ENCODE measurements at regions not wholly inside any gene's neighbourhood (a gene's known extent, or its start where the extent isn't known, plus 50 kb on each side); places are given as distances from the start of the nearest gene placed in this dataset.
"Not testable (repeated sequence)": the region's sequence is repeated elsewhere in the genome, so short reads cannot be mapped to it uniquely, and the experiment has no call there.

DNA sequence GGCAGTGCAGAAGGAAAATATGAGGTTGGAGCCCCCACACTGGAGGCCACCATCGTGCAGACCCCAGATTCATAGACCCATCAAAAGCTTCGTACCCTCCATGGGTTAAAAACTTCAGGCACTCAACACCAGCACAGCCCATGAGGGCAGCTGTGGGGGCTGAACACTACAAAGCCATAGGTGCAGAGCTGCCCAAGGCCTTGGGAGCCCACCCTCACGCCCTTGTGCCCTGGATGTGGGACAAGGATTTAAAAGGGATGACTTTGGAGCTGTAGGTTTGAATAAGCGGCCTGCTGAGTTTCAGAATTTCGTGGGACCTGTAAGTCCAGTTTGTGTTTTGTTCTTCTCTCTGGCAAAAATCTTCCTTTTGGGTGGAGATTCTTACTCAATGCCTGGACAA, 747.6 kb downstream of the SPATA31A6 start:
- DNase-seq (ENCODE audit: low read depth): not testable (repeated sequence)

DNA sequence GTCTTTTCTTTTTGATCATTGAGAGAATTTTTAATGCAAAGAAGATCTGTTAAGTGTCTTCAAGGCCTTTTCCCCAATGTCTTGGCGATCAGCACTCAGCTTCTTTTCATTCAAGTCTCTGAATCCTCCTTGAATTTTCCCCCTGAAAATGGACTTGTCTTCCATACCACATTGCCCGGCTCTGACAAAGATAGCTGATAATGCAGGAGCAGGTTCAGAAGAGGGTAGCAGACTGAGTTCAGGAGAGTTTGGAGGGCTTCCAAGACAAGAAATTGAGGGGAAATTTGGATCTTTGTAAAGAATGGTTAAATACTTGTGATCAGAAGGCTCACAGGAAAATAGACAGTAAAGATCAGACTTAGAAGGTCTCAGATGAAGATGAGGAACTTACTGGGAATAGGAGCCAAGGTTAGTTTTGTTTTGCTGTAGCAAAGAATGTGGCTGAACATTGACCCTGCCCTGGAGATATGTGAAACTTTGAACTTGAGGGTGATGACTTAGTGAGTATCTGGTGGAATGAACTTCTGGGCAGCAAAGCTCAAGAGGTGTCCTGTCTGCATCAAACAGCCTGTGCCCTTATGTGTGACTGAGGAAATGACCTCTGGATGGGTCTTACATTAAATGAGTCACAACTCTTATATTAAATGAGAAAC, 754.2 kb downstream of the SPATA31A6 start:
- not testable (repeated sequence) for DNase-seq (ENCODE audit: low read depth)

DNA sequence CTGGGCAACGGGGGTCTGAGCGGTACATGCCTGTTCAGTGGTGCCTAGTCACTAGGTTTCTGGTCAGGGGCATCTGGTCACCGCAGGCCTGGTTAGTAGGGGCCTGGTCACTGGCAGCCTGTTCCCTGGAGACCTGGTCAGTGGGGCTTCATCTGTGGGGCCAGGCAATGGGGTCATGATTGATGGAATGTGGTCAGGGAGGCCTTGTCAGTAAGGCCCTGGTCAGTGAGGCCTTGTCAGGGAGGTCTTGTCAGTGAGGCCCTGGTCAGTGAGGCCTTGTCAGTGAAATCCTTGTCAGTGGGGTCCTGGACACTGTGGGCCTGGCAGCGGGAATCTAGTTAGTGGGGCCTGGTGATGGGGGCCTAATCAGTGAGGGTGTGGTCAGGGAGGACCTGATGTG, 763.6 kb downstream of the SPATA31A6 start:
- DNase-seq (ENCODE audit: low read depth): not testable (repeated sequence)

DNA sequence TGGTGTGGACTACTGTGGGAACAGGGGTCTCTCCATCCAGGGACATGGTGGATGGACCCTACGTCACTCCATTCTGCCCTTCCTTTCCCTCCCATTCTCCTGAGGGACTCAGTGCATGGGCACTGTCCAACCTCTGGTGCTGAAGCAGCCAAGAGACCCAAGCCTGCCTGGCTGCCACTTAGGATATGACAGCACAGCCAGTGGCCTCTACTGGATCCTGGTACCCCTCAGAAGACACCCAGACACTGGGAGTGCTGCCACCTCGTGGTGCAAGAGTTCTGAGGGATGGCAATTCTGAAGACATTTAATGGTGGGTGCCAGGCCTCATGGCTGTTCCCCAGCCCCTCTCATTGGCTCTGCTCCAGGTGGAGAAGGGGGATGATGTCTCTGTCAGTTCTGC, 767.8 kb downstream of the SPATA31A6 start:
- peak; percentile 40 for DNase-seq (ENCODE audit: low read depth)

DNA sequence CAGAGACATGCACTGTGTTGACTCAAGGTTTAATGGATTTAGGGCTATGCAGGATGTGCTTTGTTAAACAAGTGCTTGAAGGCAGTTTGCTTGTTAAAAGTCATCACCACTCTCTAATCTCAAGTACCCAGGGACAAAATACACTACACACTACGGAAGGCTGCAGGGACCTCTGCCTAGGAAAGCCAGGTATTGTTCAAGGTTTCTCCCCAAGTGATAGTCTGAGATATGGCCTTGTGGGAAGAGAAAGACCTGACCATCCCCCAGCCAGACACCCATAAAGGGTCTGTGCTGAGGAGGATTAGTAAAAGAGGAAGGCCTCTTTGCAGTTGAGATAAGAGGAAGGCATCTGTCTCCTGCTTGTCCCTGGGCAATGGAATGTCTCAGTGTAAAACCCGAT, 781.7 kb downstream of the SPATA31A6 start:
- DNase-seq (ENCODE audit: low read depth): not testable (repeated sequence)

DNA sequence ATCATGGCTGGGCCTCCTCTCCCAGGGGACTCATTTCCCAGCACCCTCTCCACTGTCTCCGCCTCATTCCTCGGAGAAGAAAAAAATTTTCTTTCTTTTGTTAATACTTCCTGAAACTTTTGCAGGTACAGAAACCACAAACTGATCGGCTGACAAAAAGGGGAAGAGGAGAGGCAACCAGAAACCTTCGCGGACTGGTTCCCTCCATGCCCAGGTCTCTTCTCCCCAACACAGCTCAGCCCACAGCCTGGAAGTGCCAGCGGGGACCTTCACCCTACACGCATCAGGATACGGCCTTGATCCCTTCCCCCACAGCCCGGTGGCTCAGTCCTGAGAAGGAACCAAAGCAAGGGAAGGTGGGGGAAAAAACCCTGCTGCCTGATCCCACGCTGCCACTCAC, 788.4 kb downstream of the SPATA31A6 start:
- not testable (repeated sequence) for DNase-seq (ENCODE audit: low read depth)

DNA sequence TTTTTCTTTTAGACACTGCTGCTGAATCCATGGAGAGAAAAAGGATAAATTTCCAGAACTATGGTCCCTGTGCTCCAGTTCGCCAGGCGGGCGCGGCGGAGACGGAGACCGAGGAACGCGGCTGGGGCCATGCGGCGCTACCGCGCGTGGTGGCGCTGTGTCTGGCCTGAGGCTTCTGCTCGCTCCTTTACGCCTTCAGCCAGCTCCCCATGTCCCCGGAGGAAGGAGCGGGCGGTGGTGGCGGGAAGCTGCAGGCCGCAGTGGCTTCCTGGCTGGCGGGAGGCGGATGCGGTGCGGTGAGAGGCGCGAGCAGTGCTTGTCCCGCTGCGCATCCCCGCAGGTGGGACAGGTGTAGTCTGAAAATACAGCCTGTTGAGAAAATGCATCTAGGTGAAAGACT, 791.3 kb downstream of the SPATA31A6 start:
- DNase-seq (ENCODE audit: low read depth): not testable (repeated sequence)

DNA sequence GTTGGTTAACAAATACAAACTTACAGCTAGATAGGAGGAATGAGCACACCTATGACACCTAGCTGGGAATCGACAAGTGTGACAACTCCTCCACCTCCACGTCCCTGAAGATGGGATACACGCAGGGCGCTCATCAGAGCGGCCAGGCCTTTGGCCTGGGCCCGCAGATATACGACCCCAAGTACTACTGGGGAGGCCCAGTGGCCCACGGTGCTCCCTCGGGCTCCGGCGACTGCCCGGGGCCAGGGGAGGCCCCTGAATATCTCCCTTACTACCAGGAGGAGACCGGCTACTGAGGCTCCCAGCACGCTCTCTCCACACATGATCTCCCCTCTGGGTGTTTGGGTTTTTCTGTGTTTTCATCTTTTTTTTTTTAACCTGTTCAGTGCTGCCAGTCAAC, 801.3 kb downstream of the SPATA31A6 start:
- DNase-seq (ENCODE audit: low read depth): not testable (repeated sequence)

Measured in HT1080 (cell line).